Fibroblast of skin of right biceps (primary cell): ENCODE measurements at regions not wholly inside any gene's neighbourhood (a gene's known extent, or its start where the extent isn't known, plus 50 kb on each side); places are given as distances from the start of the nearest gene placed in this dataset.
"Not testable (repeated sequence)": the region's sequence is repeated elsewhere in the genome, so short reads cannot be mapped to it uniquely, and the experiment has no call there.

Experiments used
- DNase-seq: peaks from one replicate; pipeline ENCODE4 v3.0.0-alpha.2; 2013

GRCh38 chr20:57110121-57111027 is 156.1 kb downstream of the BMP7 start:
- not testable (repeated sequence) for DNase-seq

GRCh38 chr20:57111028-57111373 is 155.4 kb downstream of the BMP7 start:
- no peak for DNase-seq

GRCh38 chr20:57112448-57112847 is 154.0 kb downstream of the BMP7 start:
- DNase-seq, result no peak

- DNase-seq, result no peak
These were observed 152.0 kb downstream of the BMP7 start for GRCh38 chr20:57114290-57115005.

GRCh38 chr20:57117296-57117695 is 149.1 kb downstream of the BMP7 start:
- DNase-seq, result no peak

GRCh38 chr20:57118107-57118769 is 148.2 kb downstream of the BMP7 start:
- DNase-seq, result no peak
